CD1c-positive myeloid dendritic cell (primary cell): ENCODE measurements at regions not wholly inside any gene's neighbourhood (a gene's known extent, or its start where the extent isn't known, plus 50 kb on each side); places are given as distances from the start of the nearest gene placed in this dataset.

Experiments used
- DNase-seq: peaks from one replicate; pipeline ENCODE4 v3.0.0-alpha.2; 2016; ENCODE audit errors: extremely low spot score

DNA sequence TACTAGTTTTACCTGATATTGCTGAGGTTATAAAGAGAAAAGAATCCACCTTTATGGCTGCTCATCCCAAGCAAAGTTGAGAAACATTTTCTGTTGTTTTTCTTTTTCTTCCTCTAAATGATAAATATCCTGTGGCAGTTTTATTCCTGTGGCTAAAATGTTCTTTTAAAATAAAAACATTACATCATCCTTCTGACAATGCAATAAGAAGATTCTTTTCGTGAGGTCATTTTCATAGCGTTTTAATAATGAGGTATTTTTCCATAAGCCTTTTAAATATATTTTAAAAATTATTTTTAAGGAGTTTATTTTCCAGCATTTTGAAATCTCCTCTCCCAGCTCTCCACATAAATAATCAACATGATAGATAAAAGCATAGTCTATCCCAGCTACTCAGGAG is 52.8 kb upstream of the EPB41L3 start:
- DNase-seq = no peak
